GM19351 (cell line): ENCODE measurements at regions not wholly inside any gene's neighbourhood (a gene's known extent, or its start where the extent isn't known, plus 50 kb on each side); places are given as distances from the start of the nearest gene placed in this dataset.

Source experiments
- ATAC-seq: cut with Tn5 transposase; IDR thresholded peaks from one replicate; pipeline ENCODE4 v1.9.1; 2021; ENCODE audit warnings: mild to moderate bottlenecking, moderate library complexity; ENCODE audit not compliant: unreplicated experiment

DNA sequence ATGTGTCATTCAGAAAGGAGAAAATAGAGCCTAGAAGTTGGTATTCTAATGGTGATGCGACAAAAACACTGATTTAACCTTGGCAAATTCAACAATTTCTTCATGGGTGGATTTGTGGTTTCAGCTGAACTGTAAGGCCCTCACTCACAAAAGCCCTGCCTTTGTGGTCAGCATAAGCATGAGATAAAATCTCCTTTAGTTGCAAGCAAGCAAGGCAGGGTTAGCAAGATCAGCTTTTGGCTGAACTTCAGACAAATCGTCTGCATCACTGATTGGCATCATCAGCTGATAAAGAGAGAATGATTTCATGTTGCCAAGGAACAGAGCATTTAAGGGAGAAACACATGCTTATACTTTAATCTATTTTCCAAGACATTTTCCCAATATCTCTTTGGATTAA is 2582.2 kb downstream of the PCDH7 start:
- no peak for ATAC-seq

DNA sequence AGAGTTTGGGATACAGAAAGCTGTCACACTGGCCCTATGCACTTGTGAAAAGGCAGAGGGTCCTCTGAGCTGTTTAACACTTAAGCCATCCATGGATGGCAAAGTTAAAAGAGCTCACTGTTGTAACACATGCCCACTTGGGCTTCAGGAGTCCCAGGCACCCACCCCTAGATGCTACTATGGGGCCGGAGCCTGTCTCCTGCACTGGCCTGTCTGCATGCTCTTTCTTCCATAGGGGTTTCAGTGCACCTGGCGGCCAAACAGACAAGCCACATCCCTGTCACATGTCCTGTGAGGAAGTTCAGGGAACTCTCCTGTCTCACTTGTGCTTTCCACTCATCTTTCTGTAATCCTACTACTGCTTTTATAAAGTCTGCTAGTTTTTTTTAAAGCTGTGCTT is 2586.0 kb downstream of the PCDH7 start:
- ATAC-seq = no peak

DNA sequence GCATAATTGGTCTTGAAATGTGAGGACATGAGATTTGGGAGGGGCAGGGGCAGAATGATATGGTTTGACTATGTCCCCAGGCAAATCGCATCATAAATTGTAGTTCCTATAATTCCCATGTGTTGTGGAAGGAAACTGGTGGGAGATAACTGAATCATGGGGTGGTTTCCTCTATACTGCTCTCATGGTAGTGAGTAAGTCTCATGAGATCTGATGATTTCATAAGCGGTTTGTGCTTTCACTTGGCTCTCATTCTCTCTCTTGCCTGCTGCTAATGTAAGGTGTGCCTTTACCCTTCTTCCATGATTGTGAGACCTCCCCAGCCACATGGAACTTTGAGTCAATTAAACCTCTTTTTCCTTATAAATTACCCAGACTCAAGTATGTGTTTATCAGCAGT is 2595.9 kb downstream of the PCDH7 start:
- no peak for ATAC-seq

DNA sequence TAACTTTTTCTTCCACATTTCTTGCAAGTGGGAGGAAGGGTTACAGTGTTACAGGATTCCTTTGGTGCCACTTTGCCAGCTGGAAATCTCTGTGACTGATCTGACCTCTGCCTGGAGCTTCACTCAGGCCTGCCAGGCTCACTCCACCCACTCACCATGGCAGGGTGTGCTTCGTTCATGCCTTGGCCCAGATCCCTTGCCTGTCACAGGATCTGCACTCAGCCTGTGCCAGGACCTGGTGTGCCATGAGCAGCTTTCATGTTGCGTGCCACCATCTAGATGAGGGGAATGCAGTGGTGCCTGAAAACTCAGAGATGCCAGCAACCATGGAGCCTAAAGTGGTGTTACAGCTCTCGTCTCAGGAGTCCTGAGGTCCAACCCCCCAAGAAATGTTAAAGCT is 2596.4 kb downstream of the PCDH7 start:
- no peak for ATAC-seq

DNA sequence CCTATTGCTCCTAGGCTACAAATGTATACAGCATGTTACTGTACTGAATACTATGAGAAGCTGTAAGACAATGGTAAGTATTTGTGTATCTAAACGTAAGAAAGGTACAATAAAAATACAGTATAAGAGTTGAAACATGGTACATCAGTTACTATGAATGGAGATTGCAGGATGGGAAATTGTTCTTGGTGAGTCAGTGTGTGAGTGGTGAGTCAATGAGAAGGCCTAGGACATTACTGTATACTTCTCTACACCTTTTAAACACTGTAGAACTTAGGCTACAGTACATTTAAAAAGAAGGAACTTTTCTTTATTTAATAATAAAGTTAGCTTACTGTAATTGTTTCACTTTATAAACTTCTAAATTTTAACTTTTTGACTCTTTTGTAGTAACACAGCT is 2603.2 kb downstream of the PCDH7 start:
- ATAC-seq = no peak

DNA sequence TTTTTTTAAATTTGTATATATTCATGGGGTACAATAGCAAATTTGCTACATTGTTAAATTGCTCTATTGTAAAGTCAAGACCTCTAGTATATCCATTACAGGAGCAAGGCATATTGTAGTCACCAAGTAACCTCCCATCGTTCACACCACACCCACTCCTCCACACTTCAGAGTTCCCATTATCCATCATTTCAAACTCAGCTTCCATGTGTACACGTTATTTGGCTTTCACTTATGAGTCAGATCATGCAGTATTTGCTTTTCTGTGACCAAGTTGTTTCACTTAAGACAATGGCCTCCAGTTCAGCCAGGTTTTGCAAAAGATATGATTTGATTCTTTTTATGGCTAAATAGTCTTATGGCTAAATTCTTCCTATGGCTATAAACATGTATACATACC is 2614.2 kb downstream of the PCDH7 start:
- no peak for ATAC-seq

DNA sequence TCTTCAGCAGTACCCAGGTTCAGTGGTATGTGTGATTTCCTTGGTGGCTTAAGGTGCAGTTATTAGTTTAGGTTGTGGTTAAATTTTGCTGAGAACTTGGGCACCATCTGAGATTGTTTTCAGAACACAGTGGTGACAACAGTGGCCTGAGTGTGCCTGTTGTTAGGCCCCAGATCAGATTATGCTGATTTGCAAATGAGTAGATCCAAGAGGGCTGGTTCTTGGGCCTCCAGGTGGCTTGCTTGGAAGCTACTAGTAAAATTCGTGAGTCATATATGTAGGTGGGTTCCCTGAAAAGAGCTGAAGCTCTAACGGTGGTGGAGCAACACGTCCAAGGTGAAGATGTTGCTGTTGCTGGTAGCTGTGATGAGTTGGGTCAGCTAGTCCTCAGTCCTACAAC is 2619.6 kb downstream of the PCDH7 start:
- ATAC-seq = no peak

DNA sequence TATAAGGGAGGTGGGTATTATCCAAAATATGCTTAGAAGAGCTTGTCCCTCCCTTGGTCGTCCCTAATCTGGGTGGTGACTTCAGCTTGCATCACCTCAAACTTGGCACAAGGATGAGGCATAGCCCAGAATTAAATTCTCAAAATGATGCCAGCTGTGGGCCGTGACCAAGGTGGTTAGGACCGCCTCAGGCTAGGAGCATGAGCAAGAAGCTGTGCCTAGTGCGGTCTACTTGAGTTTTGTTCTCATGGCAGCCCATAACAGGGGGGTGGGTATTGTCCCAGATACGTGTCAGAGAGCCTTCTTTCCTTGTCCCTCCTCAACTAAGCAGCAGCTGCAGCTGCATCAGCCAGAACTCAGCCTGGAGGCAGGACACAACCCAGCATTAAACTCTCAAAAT is 2620.0 kb downstream of the PCDH7 start:
- no peak for ATAC-seq

DNA sequence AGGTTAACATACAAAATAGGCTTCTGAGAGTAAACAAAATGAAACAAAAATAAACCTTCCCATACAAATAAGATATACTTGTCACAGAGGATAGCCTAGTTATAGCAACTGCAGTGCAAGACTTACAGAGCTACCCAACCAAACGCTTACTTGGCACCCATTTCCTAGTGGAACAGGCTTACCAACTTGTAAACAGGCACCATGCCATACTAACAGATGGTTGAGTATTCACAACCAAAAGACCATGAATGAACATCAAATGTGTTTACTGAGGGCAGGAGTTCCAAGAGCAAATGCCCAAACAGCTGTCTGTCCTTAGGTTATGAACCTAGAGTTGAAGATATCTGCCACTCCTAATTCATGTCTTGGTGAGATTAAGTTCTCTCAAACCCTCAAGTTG is 2629.2 kb downstream of the PCDH7 start:
- no peak for ATAC-seq

DNA sequence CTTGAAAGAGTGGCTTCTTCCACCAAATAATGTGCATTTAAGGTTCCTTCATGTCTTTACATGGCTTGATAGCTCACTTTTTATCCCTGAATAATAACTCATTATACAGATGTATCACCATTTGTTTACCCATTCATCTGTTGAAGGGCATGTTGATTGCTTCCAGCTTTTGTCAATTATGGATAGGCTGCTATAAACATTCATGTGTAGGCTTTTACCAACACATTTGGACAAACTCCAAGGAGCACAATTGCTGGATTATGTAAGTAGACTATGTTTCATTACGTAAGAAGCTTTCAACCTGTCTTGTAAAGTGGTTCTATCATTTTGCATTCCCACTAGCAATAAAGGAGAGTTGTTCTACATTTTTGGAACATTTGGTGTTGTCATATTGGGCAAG is 2637.0 kb downstream of the PCDH7 start:
- no peak for ATAC-seq

DNA sequence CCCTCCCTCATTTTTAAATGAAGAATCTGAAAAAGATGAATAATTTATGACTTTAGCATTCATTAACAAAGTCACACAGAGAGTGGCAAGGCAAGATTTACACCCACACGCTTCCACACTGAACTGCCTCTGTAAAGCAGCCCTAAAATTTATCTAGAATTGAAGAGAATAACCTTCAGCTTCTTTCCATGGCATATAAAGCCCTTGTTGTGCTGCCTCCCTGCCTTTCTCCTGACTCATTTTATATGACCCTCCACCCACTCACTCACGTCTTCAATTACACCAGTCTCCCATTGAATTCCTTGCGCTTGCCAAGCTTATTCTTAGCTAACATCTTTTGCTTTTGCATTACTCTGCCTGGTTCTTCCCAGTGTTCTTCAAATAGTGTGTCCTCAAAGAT is 2649.3 kb downstream of the PCDH7 start:
- no peak for ATAC-seq

DNA sequence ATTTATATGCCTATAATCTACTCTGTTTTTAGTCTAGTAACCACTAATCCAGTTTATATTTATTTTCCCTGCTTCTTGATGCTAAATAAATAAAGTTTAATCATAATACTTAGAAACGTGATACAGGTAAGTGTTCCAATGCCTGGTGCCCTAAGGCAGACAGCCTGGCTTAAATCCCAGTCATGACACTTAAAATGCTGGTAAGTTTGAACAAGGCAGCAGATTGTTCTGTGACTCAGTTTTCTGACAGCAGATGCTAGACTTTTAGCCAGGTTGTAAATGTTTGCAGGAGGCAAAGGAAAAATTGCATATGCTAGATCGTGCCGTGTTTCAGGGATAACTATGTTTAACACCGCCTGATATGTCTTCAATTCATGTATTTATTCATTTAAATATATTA is 2661.6 kb downstream of the PCDH7 start:
- ATAC-seq = no peak

DNA sequence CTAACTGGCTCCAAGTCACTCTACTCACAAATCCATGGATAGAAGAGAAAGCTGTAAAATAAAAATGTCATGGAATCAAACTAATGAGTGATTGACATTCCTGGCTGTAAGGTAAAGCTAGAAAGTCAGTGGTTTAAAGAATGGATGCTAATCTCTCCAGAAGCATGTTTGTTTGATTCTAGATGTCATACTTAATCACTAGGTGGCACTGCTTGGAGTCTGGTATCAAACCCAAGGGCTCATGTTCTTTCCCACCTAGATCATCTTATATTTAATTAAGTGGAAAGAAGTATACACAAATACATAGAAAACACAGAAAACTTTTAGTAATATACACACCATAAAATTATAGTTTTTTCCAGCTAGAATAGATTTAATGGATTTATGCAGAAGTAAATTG is 2666.6 kb downstream of the PCDH7 start:
- no peak for ATAC-seq

DNA sequence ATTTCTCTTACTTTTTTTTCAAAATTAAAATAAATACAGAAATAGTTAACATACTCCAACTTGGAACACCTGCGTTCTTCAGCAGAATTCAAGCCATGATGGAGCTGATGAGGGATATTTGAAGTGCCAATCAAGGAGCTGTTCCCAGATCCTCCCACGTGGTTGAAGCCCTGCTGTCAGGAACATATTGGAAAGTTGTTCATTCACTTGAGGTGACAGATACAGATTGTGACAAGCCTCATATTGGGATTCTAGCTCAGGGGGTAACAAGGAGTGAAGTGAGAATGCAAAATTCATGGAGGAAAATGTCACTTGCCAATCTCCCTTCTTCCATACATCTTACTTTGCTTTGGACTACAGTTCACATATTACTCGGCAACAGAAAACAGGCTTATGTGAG is 2670.8 kb downstream of the PCDH7 start:
- ATAC-seq = no peak

DNA sequence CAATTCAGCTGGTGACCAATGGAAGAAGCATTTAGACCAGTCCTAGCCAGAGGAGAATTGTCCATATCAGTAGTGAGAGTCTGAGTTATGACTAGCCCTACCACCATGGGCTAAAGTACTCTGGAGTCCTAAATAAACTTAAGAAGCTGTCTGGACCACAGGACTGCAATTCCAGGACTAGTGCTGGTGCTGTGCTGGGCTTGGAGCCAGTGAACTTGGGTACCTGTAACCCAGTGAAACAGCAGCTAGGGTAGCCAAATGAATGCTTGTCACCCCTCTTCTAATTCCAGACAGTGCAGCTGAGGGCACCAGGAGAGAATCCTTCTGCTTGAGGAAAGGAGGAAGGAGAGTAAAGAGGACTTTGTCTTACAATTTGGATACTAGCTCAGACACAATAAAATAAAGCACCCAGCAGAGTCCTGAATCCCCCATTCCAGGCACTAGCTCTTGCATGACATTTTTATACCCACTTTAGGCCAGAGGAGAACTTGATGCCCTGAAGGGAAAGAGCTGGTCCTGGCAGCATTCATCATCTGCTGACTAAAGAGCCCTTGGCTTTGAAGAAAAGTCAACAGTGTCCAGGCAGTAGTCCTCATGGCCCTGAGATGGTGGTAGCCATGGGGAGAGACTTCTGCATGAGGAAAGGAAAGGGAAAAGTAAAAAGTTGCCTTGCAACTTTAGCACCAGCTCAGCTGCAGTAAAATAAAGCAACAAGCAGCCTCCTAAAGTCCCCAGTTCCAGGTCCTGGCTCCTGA is 2675.7 kb downstream of the PCDH7 start:
- no peak for ATAC-seq

DNA sequence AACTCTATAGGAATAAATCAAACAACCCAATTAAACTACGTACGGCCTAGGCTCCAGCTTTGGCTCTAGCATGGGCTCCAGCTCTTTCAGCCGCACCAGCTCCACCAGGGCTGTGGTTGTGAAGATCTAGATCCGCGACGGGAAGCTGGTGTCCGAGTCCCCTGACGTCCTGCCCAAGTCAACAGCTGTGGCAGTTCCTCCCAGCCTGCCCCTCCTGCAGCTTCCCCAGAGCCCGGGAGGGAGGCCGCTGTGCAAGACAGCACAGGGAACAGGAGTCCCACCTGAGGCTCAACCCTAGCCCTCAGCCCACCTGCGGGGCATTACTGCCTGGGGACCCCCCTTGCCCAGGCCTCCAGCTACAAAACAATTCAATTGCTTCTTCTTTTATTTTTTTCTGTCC is 2680.3 kb downstream of the PCDH7 start:
- no peak for ATAC-seq

DNA sequence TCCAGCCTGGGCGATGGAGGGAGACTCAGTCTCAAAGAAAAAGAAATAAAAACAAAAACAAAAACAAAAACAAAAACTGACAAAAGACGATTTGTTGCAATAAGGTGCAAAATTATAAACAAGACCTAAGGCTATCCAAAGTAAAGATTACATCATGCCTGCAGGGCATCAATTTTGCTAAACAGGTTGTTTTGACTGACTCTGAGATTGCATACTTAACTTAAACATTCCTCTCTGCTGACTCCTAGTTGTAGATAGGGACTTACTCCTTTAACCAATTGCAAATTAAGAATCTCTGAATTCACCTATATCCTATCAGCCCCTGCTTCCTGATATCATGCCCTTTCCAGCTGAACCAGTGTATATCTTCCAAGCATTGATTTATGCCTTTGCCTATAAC is 2687.3 kb downstream of the PCDH7 start:
- ATAC-seq = no peak

DNA sequence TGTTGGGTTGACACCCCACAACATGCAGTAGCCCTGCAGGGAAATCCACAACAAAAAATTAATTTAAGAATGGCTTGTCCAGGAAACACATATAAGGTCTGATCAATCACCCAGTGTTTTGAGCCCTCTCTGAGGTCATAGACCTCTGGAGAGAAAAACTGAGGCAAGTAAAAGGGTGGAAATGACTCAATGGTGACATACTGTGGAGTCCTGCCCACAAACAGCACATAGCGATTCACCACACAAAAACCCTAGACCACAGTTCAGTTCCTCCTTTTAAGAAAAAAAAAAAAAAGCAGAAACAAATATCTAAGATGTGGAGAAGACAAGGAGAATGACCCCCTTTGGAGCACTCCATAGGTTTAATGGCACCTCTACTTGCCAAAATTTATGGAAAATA is 2691.0 kb downstream of the PCDH7 start:
- no peak for ATAC-seq

DNA sequence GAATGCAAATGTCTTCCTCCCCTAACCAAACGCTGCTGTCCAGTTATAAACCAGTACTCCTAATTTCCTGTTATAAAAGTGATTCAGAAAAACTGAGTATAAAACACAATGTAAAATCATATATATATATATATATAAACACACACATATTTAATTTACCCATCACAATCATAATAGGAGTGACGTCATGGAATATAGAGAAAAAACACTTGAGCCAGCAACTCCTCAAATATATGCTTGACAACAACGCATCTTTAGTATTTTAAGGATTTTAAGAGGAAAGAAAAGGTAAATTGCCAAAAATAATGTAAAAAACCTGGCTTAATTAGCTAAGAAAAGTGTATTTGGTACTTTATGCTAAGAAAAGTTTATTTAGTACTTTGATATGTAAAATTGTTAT is 2701.7 kb downstream of the PCDH7 start:
- ATAC-seq = no peak

DNA sequence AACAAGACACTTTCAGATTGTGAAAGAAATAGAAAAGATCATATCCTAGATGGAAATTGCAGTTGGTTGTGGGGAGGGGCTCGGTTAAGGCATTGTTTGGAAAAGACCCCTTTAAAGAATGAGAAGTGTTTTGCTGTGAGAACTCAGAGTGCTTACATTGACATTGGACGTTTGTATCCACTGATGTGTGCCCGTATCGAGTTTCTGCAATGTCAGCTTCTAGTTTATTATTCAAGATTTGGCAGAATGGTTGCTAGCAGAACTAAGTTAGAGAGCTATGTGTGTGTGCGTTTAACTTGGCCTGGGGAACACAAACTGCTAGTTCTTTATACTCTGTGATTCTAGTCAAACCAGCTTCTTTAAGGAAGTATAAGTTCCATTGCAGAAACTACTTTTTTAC is 2702.5 kb downstream of the PCDH7 start:
- no peak for ATAC-seq

DNA sequence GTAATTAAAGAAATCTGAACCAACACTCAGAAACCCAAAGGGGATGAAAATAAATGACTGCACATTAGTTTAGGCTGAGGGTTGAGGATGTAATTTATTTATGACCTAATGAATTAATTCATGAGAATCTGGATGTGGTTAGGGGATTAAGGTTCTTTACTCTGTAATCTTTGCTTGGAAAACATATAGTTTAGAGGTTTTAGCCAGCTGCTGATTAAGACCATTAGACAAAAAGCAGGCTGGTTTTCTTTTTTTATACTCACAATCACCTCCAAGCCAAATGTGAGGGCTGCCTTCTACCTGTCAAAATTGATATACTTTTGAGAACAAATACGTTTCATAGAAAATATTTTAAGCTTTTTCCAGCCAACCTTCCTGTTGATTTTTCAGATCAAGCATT is 2705.8 kb downstream of the PCDH7 start:
- ATAC-seq = no peak

DNA sequence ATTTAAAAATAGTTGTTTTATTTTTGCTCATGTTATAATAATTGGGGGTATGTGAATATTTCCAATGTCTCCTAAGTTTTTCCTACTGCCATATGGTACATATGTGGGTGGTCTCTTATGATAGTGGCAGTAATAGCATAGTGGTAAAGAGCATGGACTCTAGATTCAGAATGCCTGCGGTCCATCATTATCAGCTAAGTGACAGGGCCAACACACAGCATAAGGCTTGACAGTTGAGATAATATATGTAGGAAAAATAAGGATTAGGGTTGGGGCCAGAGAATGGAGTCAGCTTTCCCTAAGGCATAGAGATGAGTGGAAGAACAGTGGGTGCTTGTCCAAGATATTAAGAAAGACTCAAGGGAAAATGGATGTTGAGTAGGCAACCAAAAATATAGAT is 2707.5 kb downstream of the PCDH7 start:
- no peak for ATAC-seq

DNA sequence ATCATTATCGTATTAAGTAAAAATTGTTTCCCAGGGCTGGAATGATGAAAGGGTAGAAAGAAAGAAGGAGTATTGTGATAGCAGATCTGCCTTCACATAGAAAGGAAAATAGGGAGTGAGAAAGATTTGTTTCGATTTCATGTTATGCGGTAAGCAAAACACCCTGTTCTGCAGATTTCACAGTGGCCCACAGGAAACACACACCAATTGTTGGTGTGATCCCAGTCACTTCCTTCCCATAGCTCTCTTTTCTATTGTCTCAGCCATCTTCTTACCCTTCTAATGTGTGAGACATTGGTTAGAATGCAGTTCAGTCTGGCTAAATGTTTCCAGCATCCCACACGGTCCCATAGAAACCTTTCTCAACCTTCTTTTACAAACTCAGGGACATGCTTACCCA is 2709.8 kb downstream of the PCDH7 start:
- no peak for ATAC-seq
